Stimulated activated CD8-positive, alpha-beta memory T cell treated with anti-CD3 and anti-CD28 coated beads, Interleukin-2, amount 100 ng/mL, for 48 hours (primary cell): ENCODE measurements at regions not wholly inside any gene's neighbourhood (a gene's known extent, or its start where the extent isn't known, plus 50 kb on each side); places are given as distances from the start of the nearest gene placed in this dataset.
"Not testable (repeated sequence)": the region's sequence is repeated elsewhere in the genome, so short reads cannot be mapped to it uniquely, and the experiment has no call there.

Experiments
- DNase-seq, 2 donors: peaks; one replicate each; pipeline ENCODE4 v3.0.0-alpha.2; 2020; ENCODE audit warnings: low read depth in 2 of 2

GRCh38 chr12:41680155-41680554 lies 464.5 kb downstream of the GXYLT1 start:
- DNase-seq, result no peak

- DNase-seq, result no peak
Measured at GRCh38 chr12:41663598-41664265, 475.6 kb downstream of the PDZRN4 start.

GRCh38 chr12:41661141-41661765 lies 473.1 kb downstream of the PDZRN4 start:
- no peak for DNase-seq

- no peak for DNase-seq
Measured at GRCh38 chr12:41656454-41656853, 468.3 kb downstream of the PDZRN4 start.

GRCh38 chr12:41653386-41654326 lies 465.5 kb downstream of the PDZRN4 start:
- DNase-seq, result no peak

- DNase-seq, result no peak
Measured at GRCh38 chr12:41652981-41653380, 464.9 kb downstream of the PDZRN4 start.

- DNase-seq, result no peak
Measured at GRCh38 chr12:41645624-41646023, 457.5 kb downstream of the PDZRN4 start.

- DNase-seq, result not testable (repeated sequence)
Measured at GRCh38 chr12:41642808-41643207, 454.7 kb downstream of the PDZRN4 start.

- DNase-seq, result no peak
Measured at GRCh38 chr12:41636653-41637052, 448.5 kb downstream of the PDZRN4 start.

GRCh38 chr12:41635626-41636364 lies 447.7 kb downstream of the PDZRN4 start:
- no peak for DNase-seq

- DNase-seq, result no peak
Measured at GRCh38 chr12:41634091-41634490, 446.0 kb downstream of the PDZRN4 start.

- no peak for DNase-seq
Measured at GRCh38 chr12:41629611-41630010, 441.5 kb downstream of the PDZRN4 start.

GRCh38 chr12:41627476-41627875 lies 439.4 kb downstream of the PDZRN4 start:
- DNase-seq, result no peak

- no peak for DNase-seq
Measured at GRCh38 chr12:41624571-41624970, 436.5 kb downstream of the PDZRN4 start.
